Fibroblast of lung (primary cell): ENCODE measurements at regions not wholly inside any gene's neighbourhood (a gene's known extent, or its start where the extent isn't known, plus 50 kb on each side); places are given as distances from the start of the nearest gene placed in this dataset.

ENCODE experiments used
- EZH2 ChIP-seq: IDR thresholded peaks from 2 replicates; pipeline ENCODE4 v1.5.1; 2012; ENCODE audit warnings: low read length, control low read depth, mild to moderate bottlenecking; ENCODE audit errors: missing control alignments
- TF ChIP-seq, protein P1 (sequence below), 2 donors: IDR thresholded peaks in 1 of 2; conservative IDR thresholded peaks in 1 of 2; 1 replicate in 1 of 2; 2 replicates in 1 of 2; pipeline ENCODE4 v1.5.1; 2011 to 2012; ENCODE audit warnings: low read length in 2 of 2, control low read depth in 1 of 2, inconsistent platforms in 1 of 2, low read depth in 1 of 2, mild to moderate bottlenecking in 1 of 2

GRCh38 chr21:43272591-43272990 lies 103.8 kb downstream of the CRYAA start:
- TF ChIP-seq, protein P1, sequence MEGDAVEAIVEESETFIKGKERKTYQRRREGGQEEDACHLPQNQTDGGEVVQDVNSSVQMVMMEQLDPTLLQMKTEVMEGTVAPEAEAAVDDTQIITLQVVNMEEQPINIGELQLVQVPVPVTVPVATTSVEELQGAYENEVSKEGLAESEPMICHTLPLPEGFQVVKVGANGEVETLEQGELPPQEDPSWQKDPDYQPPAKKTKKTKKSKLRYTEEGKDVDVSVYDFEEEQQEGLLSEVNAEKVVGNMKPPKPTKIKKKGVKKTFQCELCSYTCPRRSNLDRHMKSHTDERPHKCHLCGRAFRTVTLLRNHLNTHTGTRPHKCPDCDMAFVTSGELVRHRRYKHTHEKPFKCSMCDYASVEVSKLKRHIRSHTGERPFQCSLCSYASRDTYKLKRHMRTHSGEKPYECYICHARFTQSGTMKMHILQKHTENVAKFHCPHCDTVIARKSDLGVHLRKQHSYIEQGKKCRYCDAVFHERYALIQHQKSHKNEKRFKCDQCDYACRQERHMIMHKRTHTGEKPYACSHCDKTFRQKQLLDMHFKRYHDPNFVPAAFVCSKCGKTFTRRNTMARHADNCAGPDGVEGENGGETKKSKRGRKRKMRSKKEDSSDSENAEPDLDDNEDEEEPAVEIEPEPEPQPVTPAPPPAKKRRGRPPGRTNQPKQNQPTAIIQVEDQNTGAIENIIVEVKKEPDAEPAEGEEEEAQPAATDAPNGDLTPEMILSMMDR (conservative IDR thresholded peaks at IDR 0.05 in 1 of 2, IDR thresholded peaks at IDR 0.05 in 1 of 2; ENCODE audit: low read depth in 1 of 2, low read length in 2 of 2), result no peak
- no peak for TF ChIP-seq EZH2
